OCI-LY3 (cell line): ENCODE measurements at regions not wholly inside any gene's neighbourhood (a gene's known extent, or its start where the extent isn't known, plus 50 kb on each side); places are given as distances from the start of the nearest gene placed in this dataset.

Experiments
- H2AFZ ChIP-seq: fragments of 200-600, 300-600 bp; shearing (Covaris generic); 2 replicates; pipeline ENCODE4 v1.6.0; 2014; ENCODE audit warnings: antibody characterized with exemption, low read depth, low read length
- H3K27ac ChIP-seq: fragments of 200-600, 300-600 bp; sonication (generic); 2 replicates; pipeline ENCODE4 v1.5.1; 2014; ENCODE audit warnings: mild to moderate bottlenecking, low read length, moderate library complexity, mixed read lengths
- H3K27me3 ChIP-seq: fragments of 200-600, 300-600 bp; sonication (generic); 2 replicates; pipeline ENCODE4 v1.6.1; 2014; ENCODE audit warnings: low read depth, low read length, mixed read lengths
- H3K36me3 ChIP-seq: fragments of 200-600, 300-600 bp; sonication (generic); replicated peaks from 2 replicates; pipeline ENCODE3; 2014; ENCODE audit warnings: low read depth, low read length, mixed read lengths
- H3K4me1 ChIP-seq: fragments of 300-600, 200-600 bp; sonication (generic); 2 replicates; pipeline ENCODE4 v1.6.1; 2014; ENCODE audit warnings: low read length, mixed read lengths
- H3K4me2 ChIP-seq: fragments of 200-600, 300-600 bp; sonication (generic); 2 replicates; pipeline ENCODE4 v1.6.1; 2014; ENCODE audit warnings: low read length, mixed read lengths
- H3K4me3 ChIP-seq: fragments of 300-600, 200-600 bp; sonication (generic); 2 replicates; pipeline ENCODE4 v1.5.1; 2014; ENCODE audit warnings: antibody characterized with exemption, mild to moderate bottlenecking, low read length, moderate library complexity
- H3K79me2 ChIP-seq: fragments of 300-600, 200-600 bp; shearing (Covaris generic); 2 replicates; pipeline ENCODE4 v1.6.1; 2014; ENCODE audit warnings: mild to moderate bottlenecking, low read length, mixed read lengths
- H3K9ac ChIP-seq: fragments of 300-600, 200-600 bp; shearing (Covaris generic); 2 replicates; pipeline ENCODE4 v1.6.0; 2014; ENCODE audit warnings: mild to moderate bottlenecking, low read length, moderate library complexity
- H3K9me3 ChIP-seq: fragments of 200-600, 300-600 bp; shearing (Covaris generic); 2 replicates; pipeline ENCODE4 v1.6.1; 2014; ENCODE audit warnings: low read length, mixed read lengths; ENCODE audit not compliant: insufficient read depth
- H4K20me1 ChIP-seq: fragments of 200-600, 300-600 bp; sonication (generic); 2 replicates; pipeline ENCODE4 v1.6.1; 2016; ENCODE audit warnings: low read length, mixed read lengths; ENCODE audit not compliant: insufficient read depth
- CTCF ChIP-seq: fragments of 200-600, 300-600 bp; sonication (generic); IDR thresholded peaks from 2 replicates; pipeline ENCODE4 v1.5.1; 2014; ENCODE audit warnings: antibody characterized with exemption, low read length, low read depth
- EZH2phosphoT487 ChIP-seq: fragments of 200-600 bp; shearing (Covaris generic); IDR thresholded peaks from 2 replicates; pipeline ENCODE4 v1.6.1; 2018; ENCODE audit warnings: antibody characterized with exemption, mixed run types, low read depth

- TF ChIP-seq CTCF = no peak
- no peak for TF ChIP-seq EZH2phosphoT487
- H3K79me2 ChIP-seq = no peaks in the 10 kb centered on the region
- H3K27me3 ChIP-seq = no peaks in the 10 kb centered on the region
- H3K9me3 ChIP-seq = no peaks in the 10 kb centered on the region
- no peak overlapping the region for H2AFZ ChIP-seq
- H3K4me3 ChIP-seq = no peak overlapping the region
- no peak overlapping the region for H3K27ac ChIP-seq
- no peaks in the 10 kb centered on the region for H4K20me1 ChIP-seq
- H3K36me3 ChIP-seq = no peaks in the 10 kb centered on the region
- H3K4me2 ChIP-seq = no peak overlapping the region
- H3K4me1 ChIP-seq = no peaks in the 10 kb centered on the region
- H3K9ac ChIP-seq = no peak overlapping the region
Observed at GRCh38 chr18:39072970-39073369, 1507.4 kb upstream of the CELF4 start.

GRCh38 chr18:39062426-39062825, 1496.8 kb upstream of the CELF4 start:
- TF ChIP-seq CTCF (no peak), EZH2phosphoT487 (no peak)
- no peak overlapping the region for H2AFZ ChIP-seq
- H3K27me3 ChIP-seq = no peaks in the 10 kb centered on the region
- no peak overlapping the region for H3K9ac ChIP-seq
- no peaks in the 10 kb centered on the region for H3K9me3 ChIP-seq
- no peak overlapping the region for H3K4me3 ChIP-seq
- no peaks in the 10 kb centered on the region for H3K36me3 ChIP-seq
- H4K20me1 ChIP-seq = no peaks in the 10 kb centered on the region
- no peaks in the 10 kb centered on the region for H3K4me1 ChIP-seq
- H3K27ac ChIP-seq = no peak overlapping the region
- H3K4me2 ChIP-seq = no peak overlapping the region
- no peaks in the 10 kb centered on the region for H3K79me2 ChIP-seq

- Histone ChIP-seq H2AFZ (no peak overlapping the region), H3K4me3 (no peak overlapping the region), H3K27ac (no peak overlapping the region)
Observed at GRCh38 chr18:39058386-39059000, 1492.9 kb upstream of the CELF4 start.

GRCh38 chr18:39057423-39058064, 1491.9 kb upstream of the CELF4 start:
- no peaks in the 10 kb centered on the region for H3K9me3 ChIP-seq
- no peak overlapping the region for H3K4me2 ChIP-seq
- H3K4me3 ChIP-seq = no peak overlapping the region
- H3K79me2 ChIP-seq = no peaks in the 10 kb centered on the region
- H3K9ac ChIP-seq = no peak overlapping the region
- TF ChIP-seq CTCF (no peak), EZH2phosphoT487 (no peak)
- H4K20me1 ChIP-seq = no peaks in the 10 kb centered on the region
- no peaks in the 10 kb centered on the region for H3K36me3 ChIP-seq
- no peaks in the 10 kb centered on the region for H3K4me1 ChIP-seq
- H3K27ac ChIP-seq = no peak overlapping the region
- no peak overlapping the region for H2AFZ ChIP-seq
- no peaks in the 10 kb centered on the region for H3K27me3 ChIP-seq

More at GRCh38 chr18:39058386-39059000, 1492.9 kb upstream of the CELF4 start:
- no peaks in the 10 kb centered on the region for H3K9me3 ChIP-seq
- no peaks in the 10 kb centered on the region for H3K36me3 ChIP-seq
- no peaks in the 10 kb centered on the region for H3K27me3 ChIP-seq
- no peak overlapping the region for H3K4me2 ChIP-seq
- TF ChIP-seq EZH2phosphoT487 (no peak), CTCF (no peak)
- no peaks in the 10 kb centered on the region for H3K4me1 ChIP-seq
- H4K20me1 ChIP-seq = no peaks in the 10 kb centered on the region
- H3K9ac ChIP-seq = no peak overlapping the region
- H3K79me2 ChIP-seq = no peaks in the 10 kb centered on the region
